Keratinocyte (primary cell): ENCODE measurements at regions not wholly inside any gene's neighbourhood (a gene's known extent, or its start where the extent isn't known, plus 50 kb on each side); places are given as distances from the start of the nearest gene placed in this dataset.

Source experiments
- DNase-seq: peaks from one replicate; pipeline ENCODE4 v3.0.0-alpha.2; 2011; ENCODE audit warnings: low read depth, missing footprints, low spot score
- FAIRE-seq: peaks from 2 replicates; lab custom pipeline; 2011; peaks lifted over from hg19 to GRCh38; lab: Jason Lieb, UNC
- H2AFZ ChIP-seq: 2 replicates; pipeline ENCODE4 v1.6.0; 2012; ENCODE audit warnings: low read length, control low read depth, inconsistent platforms; ENCODE audit not compliant: control insufficient read depth
- H3K27ac ChIP-seq: 2 replicates; pipeline ENCODE4 v1.5.1; 2011; ENCODE audit warnings: low read length; ENCODE audit not compliant: control insufficient read depth, insufficient read depth
- H3K27me3 ChIP-seq: 3 replicates; pipeline ENCODE4 v1.6.0; 2011; ENCODE audit warnings: low read length; ENCODE audit not compliant: control insufficient read depth, insufficient read depth; ENCODE audit errors: extremely low read depth
- H3K36me3 ChIP-seq, 2 experiments: 2 replicates in 1 of 2; 3 replicates in 1 of 2; pipeline ENCODE4 v1.5.1; 2011; ENCODE audit warnings: low read length in 2 of 2, mild to moderate bottlenecking in 1 of 2; ENCODE audit not compliant: control insufficient read depth in 2 of 2, insufficient read depth in 2 of 2; ENCODE audit errors: extremely low read depth in 1 of 2
- H3K4me1 ChIP-seq: 3 replicates; pipeline ENCODE4 v1.5.1; 2011; ENCODE audit warnings: low read length; ENCODE audit not compliant: control insufficient read depth, insufficient read depth; ENCODE audit errors: extremely low read depth
- H3K4me2 ChIP-seq: 3 replicates; pipeline ENCODE4 v1.6.0; 2011; ENCODE audit warnings: low read depth, low read length; ENCODE audit not compliant: control insufficient read depth, insufficient read depth; ENCODE audit errors: extremely low read depth
- H3K4me3 ChIP-seq, 3 experiments: fragments of 200-600 bp in 1 of 3; sonication (generic) in 1 of 3; 2 replicates in 2 of 3; 3 replicates in 1 of 3; pipeline ENCODE4 v1.5.1; 2011 to 2016; ENCODE audit warnings: low read length in 3 of 3, mild to moderate bottlenecking in 3 of 3, control low read depth in 2 of 3, inconsistent platforms in 1 of 3, low read depth in 1 of 3, mixed read lengths in 1 of 3, mixed run types in 1 of 3, moderate library complexity in 1 of 3; ENCODE audit not compliant: control insufficient read depth in 2 of 3, insufficient read depth in 2 of 3; ENCODE audit errors: extremely low read depth in 1 of 3
- H3K79me2 ChIP-seq: 2 replicates; pipeline ENCODE4 v1.6.0; 2012; ENCODE audit warnings: low read length; ENCODE audit not compliant: control insufficient read depth, insufficient read depth
- H3K9ac ChIP-seq: 3 replicates; pipeline ENCODE4 v1.6.0; 2011; ENCODE audit warnings: low read length; ENCODE audit not compliant: control insufficient read depth, insufficient read depth; ENCODE audit errors: extremely low read depth
- H3K9me1 ChIP-seq: 3 replicates; pipeline ENCODE4 v1.6.0; 2011; ENCODE audit warnings: low read length; ENCODE audit not compliant: control insufficient read depth, insufficient read depth; ENCODE audit errors: extremely low read depth
- H3K9me3 ChIP-seq: 2 replicates; pipeline ENCODE4 v1.5.1; 2012; ENCODE audit warnings: low read depth, low read length; ENCODE audit not compliant: control insufficient read depth
- H4K20me1 ChIP-seq: 3 replicates; pipeline ENCODE4 v1.6.0; 2011; ENCODE audit warnings: low read length; ENCODE audit not compliant: control insufficient read depth, insufficient read depth; ENCODE audit errors: extremely low read depth
- CTCF ChIP-seq, 3 experiments: IDR thresholded peaks in 1 of 3; conservative IDR thresholded peaks in 1 of 3; optimal IDR thresholded peaks in 1 of 3; 2 replicates in 2 of 3; 3 replicates in 1 of 3; pipeline versions ENCODE3 to v1.5.1; 2011; ENCODE audit warnings: low read length in 3 of 3, mild to moderate bottlenecking in 3 of 3, moderate library complexity in 2 of 3, control low read depth in 1 of 3, inconsistent platforms in 1 of 3; ENCODE audit not compliant: insufficient read depth in 2 of 3; ENCODE audit errors: extremely low read depth in 1 of 3
- EZH2 ChIP-seq: IDR thresholded peaks from one replicate; pipeline ENCODE4 v1.6.1; 2012; ENCODE audit warnings: inconsistent platforms, mild to moderate bottlenecking, low read length, moderate library complexity
- dilution Hi-C: fragments of 300-500 bp; cut with MboI; formaldehyde crosslinking; loops from one replicate; pipeline ENCODE4 v1.7.0; 2020; ENCODE audit warnings: low sequenced_read_pairs; ENCODE audit not compliant: extremely low pct_ligation_motif_present

- Histone ChIP-seq H4K20me1 (no peaks in the 10 kb centered on the region), H3K9ac (no peak overlapping the region), H3K36me3 (no peaks in the 10 kb centered on the region), H3K9me1 (no peaks in the 10 kb centered on the region), H3K4me2 (no peak overlapping the region), H3K27me3 (no peaks in the 10 kb centered on the region), H3K4me1 (no peaks in the 10 kb centered on the region), H3K9me3 (no peaks in the 10 kb centered on the region), H3K27ac (no peak overlapping the region), H3K4me3 (no peak overlapping the region), H3K79me2 (no peaks in the 10 kb centered on the region), H2AFZ (no peak overlapping the region)
- no peak for DNase-seq
- TF ChIP-seq EZH2 (no peak), CTCF (optimal IDR thresholded peaks at IDR 0.05 in 1 of 3, IDR thresholded peaks at IDR 0.05 in 1 of 3, conservative IDR thresholded peaks at IDR 0.05 in 1 of 3; ENCODE audit: extremely low read depth in 1 of 3, insufficient read depth in 2 of 3, low read length in 3 of 3) (no peak)
- FAIRE-seq, result no peak
- dilution Hi-C loops, result no loop called here
Measured at GRCh38 chr5:82663225-82663624, 385.1 kb upstream of the RPS23 start.

- Histone ChIP-seq H3K9me1 (no peaks in the 10 kb centered on the region), H3K9me3 (no peaks in the 10 kb centered on the region), H3K36me3 (no peaks in the 10 kb centered on the region), H3K4me1 (no peaks in the 10 kb centered on the region), H4K20me1 (no peaks in the 10 kb centered on the region), H3K27ac (no peak overlapping the region), H3K9ac (no peak overlapping the region), H3K4me3 (no peak overlapping the region), H3K79me2 (no peaks in the 10 kb centered on the region), H2AFZ (no peak overlapping the region), H3K4me2 (no peak overlapping the region), H3K27me3 (no peaks in the 10 kb centered on the region)
- dilution Hi-C loops, result no loop called here
- DNase-seq (no peak), FAIRE-seq (no peak)
- TF ChIP-seq CTCF (optimal IDR thresholded peaks at IDR 0.05 in 1 of 3, IDR thresholded peaks at IDR 0.05 in 1 of 3, conservative IDR thresholded peaks at IDR 0.05 in 1 of 3; ENCODE audit: extremely low read depth in 1 of 3, insufficient read depth in 2 of 3, low read length in 3 of 3), result no peak
- TF ChIP-seq EZH2, result no peak
Measured at GRCh38 chr5:82662340-82662739, 384.2 kb upstream of the RPS23 start.
